ENCODE measurements at regions not wholly inside any gene's neighbourhood (a gene's known extent, or its start where the extent isn't known, plus 50 kb on each side); places are given as distances from the start of the nearest gene placed in this dataset.

DNA sequence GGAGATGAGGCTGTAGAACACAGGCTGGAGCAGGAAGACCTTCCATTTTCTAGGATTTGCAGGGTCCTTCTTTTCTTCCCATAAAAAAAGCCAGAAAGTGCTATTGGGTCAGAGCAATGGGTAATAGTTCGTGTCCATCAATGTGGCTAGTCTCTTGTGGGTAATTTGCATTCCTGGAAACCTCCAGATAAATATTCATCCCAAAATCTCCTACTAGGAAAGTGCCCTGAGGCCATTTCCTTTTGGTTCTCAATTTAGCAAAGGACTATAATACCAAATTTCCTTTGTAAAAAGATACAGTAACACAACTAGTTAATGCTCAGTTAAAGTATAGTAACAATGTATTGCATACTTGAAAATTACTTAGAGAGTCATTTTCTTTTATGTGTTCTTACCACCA lies 138.1 kb upstream of the TAB2 start:
- TF ChIP-seq, protein P1, sequence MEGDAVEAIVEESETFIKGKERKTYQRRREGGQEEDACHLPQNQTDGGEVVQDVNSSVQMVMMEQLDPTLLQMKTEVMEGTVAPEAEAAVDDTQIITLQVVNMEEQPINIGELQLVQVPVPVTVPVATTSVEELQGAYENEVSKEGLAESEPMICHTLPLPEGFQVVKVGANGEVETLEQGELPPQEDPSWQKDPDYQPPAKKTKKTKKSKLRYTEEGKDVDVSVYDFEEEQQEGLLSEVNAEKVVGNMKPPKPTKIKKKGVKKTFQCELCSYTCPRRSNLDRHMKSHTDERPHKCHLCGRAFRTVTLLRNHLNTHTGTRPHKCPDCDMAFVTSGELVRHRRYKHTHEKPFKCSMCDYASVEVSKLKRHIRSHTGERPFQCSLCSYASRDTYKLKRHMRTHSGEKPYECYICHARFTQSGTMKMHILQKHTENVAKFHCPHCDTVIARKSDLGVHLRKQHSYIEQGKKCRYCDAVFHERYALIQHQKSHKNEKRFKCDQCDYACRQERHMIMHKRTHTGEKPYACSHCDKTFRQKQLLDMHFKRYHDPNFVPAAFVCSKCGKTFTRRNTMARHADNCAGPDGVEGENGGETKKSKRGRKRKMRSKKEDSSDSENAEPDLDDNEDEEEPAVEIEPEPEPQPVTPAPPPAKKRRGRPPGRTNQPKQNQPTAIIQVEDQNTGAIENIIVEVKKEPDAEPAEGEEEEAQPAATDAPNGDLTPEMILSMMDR (IDR thresholded peaks at IDR 0.05), result no peak
- TF ChIP-seq POLR2A (IDR thresholded peaks at IDR 0.05), result no peak

Measured in adrenal gland (tissue), 5 donors.